ENCODE measurements at regions not wholly inside any gene's neighbourhood (a gene's known extent, or its start where the extent isn't known, plus 50 kb on each side); places are given as distances from the start of the nearest gene placed in this dataset.
"Not testable (repeated sequence)": the region's sequence is repeated elsewhere in the genome, so short reads cannot be mapped to it uniquely, and the experiment has no call there.

- ChIA-PET CTCF (interaction anchor here (0.5 kb wide), 1 partner anchor 286 kb away, joined by 3 read pairs; no protein-coding TSS in a partner anchor), POLR2A (no interaction called here)
- no peaks in the 10 kb centered on the region for H3K9me3 Mint-ChIP-seq
- H3K36me3 Mint-ChIP-seq (ENCODE audit: low read depth) = no peaks in the 10 kb centered on the region
- H3K27ac Mint-ChIP-seq = no peak overlapping the region
- no peaks in the 10 kb centered on the region for H3K4me1 Mint-ChIP-seq
- no peak for DNase-seq
- no peak overlapping the region for H3K4me3 Mint-ChIP-seq
- peaks cover 6% of the 10 kb centered on the region for H3K27me3 Mint-ChIP-seq
These were observed 72.1 kb upstream of the PMEPA1 start for GRCh38 chr20:57781901-57782300.

GRCh38 chr20:57780906-57781305 is 71.1 kb upstream of the PMEPA1 start:
- ChIA-PET POLR2A (no interaction called here), CTCF (no interaction called here)
- Mint-ChIP-seq H3K4me3 (no peak overlapping the region), H3K36me3 (ENCODE audit: low read depth) (no peaks in the 10 kb centered on the region), H3K27ac (no peak overlapping the region), H3K27me3 (peaks cover 9% of the 10 kb centered on the region), H3K4me1 (no peaks in the 10 kb centered on the region), H3K9me3 (no peaks in the 10 kb centered on the region)
- no peak for DNase-seq

GRCh38 chr20:57780398-57780797 is 70.6 kb upstream of the PMEPA1 start:
- POLR2A ChIA-PET = no interaction called here
- no peak overlapping the region for H3K4me3 Mint-ChIP-seq
- no peaks in the 10 kb centered on the region for H3K36me3 Mint-ChIP-seq (ENCODE audit: low read depth)
- CTCF ChIA-PET = no interaction called here
- H3K27me3 Mint-ChIP-seq = peaks cover 9% of the 10 kb centered on the region
- no peaks in the 10 kb centered on the region for H3K9me3 Mint-ChIP-seq
- no peak for DNase-seq
- H3K27ac Mint-ChIP-seq = no peak overlapping the region
- no peaks in the 10 kb centered on the region for H3K4me1 Mint-ChIP-seq

- H3K4me1 Mint-ChIP-seq = no peaks in the 10 kb centered on the region
- no peaks in the 10 kb centered on the region for H3K9me3 Mint-ChIP-seq
- DNase-seq = no peak
- no peaks in the 10 kb centered on the region for H3K36me3 Mint-ChIP-seq (ENCODE audit: low read depth)
- H3K27ac Mint-ChIP-seq = no peak overlapping the region
- CTCF ChIA-PET = no interaction called here
- no peak overlapping the region for H3K4me3 Mint-ChIP-seq
- peaks cover 9% of the 10 kb centered on the region for H3K27me3 Mint-ChIP-seq
- POLR2A ChIA-PET = no interaction called here
These were observed 69.7 kb upstream of the PMEPA1 start for GRCh38 chr20:57779401-57780003.

- Mint-ChIP-seq H3K9me3 (no peaks in the 10 kb centered on the region), H3K27me3 (peaks cover 9% of the 10 kb centered on the region), H3K4me1 (no peaks in the 10 kb centered on the region), H3K36me3 (ENCODE audit: low read depth) (no peaks in the 10 kb centered on the region), H3K27ac (no peak overlapping the region), H3K4me3 (no peak overlapping the region)
- ChIA-PET POLR2A (no interaction called here), CTCF (no interaction called here)
- no peak for DNase-seq
These were observed 68.1 kb upstream of the PMEPA1 start for GRCh38 chr20:57777911-57778310.

- Mint-ChIP-seq H3K27me3 (peaks cover 9% of the 10 kb centered on the region), H3K36me3 (ENCODE audit: low read depth) (no peaks in the 10 kb centered on the region), H3K9me3 (no peaks in the 10 kb centered on the region), H3K4me1 (peaks cover 7% of the 10 kb centered on the region), H3K27ac (no peak overlapping the region), H3K4me3 (no peak overlapping the region)
- no peak for DNase-seq
- POLR2A ChIA-PET = no interaction called here
- CTCF ChIA-PET = no interaction called here
These were observed 65.1 kb upstream of the PMEPA1 start for GRCh38 chr20:57774951-57775350.

DNA sequence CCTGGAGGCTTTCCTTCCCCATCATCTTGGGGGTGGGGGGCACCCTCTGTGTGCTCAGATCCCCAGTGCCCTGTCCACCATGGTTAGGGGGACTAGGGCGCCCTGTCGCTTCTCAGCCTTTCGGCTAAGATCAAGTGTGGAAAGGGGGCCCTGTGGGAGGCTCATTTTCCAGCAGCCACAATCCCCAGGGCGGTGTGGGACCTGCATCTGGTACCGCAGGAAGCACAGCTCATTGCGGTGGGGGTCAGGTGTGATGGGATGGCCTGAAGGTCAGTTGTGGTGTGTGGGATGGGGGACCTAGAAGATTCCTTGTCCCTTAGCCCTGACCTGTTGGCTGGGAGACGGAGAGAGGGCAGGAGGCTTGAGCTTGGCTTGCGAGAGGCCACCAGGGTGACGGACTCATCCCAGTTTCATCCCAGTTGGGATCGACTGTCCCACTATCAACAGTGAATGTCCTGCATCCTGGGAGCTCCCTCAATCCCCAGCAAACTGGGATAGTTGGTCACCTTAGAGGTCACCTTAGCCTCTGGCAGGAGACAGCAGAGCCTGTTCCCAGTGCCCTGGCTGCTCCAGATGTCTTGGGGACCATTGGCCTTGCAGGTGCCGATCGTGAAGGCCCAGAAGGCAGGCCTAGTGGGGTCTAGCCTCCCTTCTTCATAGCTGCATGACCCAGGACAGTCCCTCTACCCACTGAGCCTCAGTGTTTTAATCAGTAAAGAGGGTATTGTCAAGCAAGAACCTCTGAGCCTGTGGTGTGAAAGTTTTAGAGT is 64.5 kb upstream of the PMEPA1 start:
- Mint-ChIP-seq H3K27me3 (peaks cover 11% of the 10 kb centered on the region), H3K4me1 (peaks cover 12% of the 10 kb centered on the region), H3K27ac (no peak overlapping the region), H3K4me3 (no peak overlapping the region), H3K9me3 (no peaks in the 10 kb centered on the region), H3K36me3 (ENCODE audit: low read depth) (no peaks in the 10 kb centered on the region)
- ChIA-PET CTCF (interaction anchor here (0.9 kb wide), 1 partner anchor 13 kb away, joined by 3 read pairs; no protein-coding TSS in a partner anchor), POLR2A (no interaction called here)
- no peak for DNase-seq

DNA sequence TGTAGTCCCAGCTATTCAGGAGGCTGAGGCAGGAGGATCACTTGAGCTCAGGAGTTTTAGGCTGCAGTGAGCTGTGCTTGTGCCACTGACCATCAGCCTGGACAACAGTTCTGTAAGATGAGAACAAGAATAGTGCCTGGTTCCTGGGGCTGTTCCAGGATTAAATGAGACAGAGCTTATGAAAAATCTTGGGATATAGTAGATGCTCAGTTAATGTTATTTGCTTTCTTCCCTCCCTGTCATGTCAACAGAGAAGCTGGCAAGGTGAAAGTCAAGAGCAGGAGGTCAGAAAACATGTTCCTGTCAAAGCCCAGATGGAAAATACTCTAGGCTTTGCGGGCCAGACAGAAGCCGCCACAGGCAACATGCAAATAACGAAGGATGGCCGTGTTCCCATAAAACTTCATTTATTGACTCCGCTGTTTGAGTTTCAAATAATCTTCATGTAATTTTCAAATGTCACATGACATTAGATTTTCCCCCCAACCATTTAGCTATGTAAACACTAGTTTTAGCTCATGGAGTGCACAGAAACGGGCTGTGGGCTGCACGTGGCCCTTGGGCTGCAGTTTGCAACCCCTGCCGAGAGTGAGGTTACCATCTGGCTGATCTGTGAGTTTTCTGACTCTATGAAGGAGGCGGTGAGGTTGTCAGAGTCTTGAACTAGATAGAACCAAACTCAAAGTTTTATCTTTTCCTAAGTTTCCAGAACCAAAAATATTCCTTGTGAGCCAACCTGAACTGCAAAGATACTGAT is 63.4 kb upstream of the PMEPA1 start:
- Mint-ChIP-seq H3K4me3 (no peak overlapping the region), H3K9me3 (no peaks in the 10 kb centered on the region), H3K27ac (no peak overlapping the region), H3K4me1 (peaks cover 12% of the 10 kb centered on the region), H3K27me3 (peaks cover 11% of the 10 kb centered on the region), H3K36me3 (ENCODE audit: low read depth) (no peaks in the 10 kb centered on the region)
- no peak for DNase-seq
- CTCF ChIA-PET = interaction anchor here (0.9 to 2.2 kb wide), 3 partner anchors 12 to 13 kb away, joined by 3 to 5 read pairs (median 3); no protein-coding TSS in a partner anchor
- POLR2A ChIA-PET = no interaction called here

- Mint-ChIP-seq H3K27ac (no peak overlapping the region), H3K4me1 (peaks cover 12% of the 10 kb centered on the region), H3K36me3 (ENCODE audit: low read depth) (no peaks in the 10 kb centered on the region), H3K9me3 (no peaks in the 10 kb centered on the region), H3K4me3 (no peak overlapping the region), H3K27me3 (peaks cover 16% of the 10 kb centered on the region)
- peak; percentile 21 for DNase-seq
- ChIA-PET CTCF (interaction anchor here (0.9 to 2.2 kb wide), 2 partner anchors 12 to 13 kb away, joined by 3 to 5 read pairs; no protein-coding TSS in a partner anchor), POLR2A (no interaction called here)
These were observed 62.6 kb upstream of the PMEPA1 start for GRCh38 chr20:57772349-57772964.

- POLR2A ChIA-PET = no interaction called here
- H3K4me1 Mint-ChIP-seq = peaks cover 12% of the 10 kb centered on the region
- no peaks in the 10 kb centered on the region for H3K36me3 Mint-ChIP-seq (ENCODE audit: low read depth)
- DNase-seq = no peak
- H3K4me3 Mint-ChIP-seq = no peak overlapping the region
- no peak overlapping the region for H3K27ac Mint-ChIP-seq
- CTCF ChIA-PET = interaction anchor here (0.6 kb wide), 1 partner anchor 218 kb away, joined by 3 read pairs; no protein-coding TSS in a partner anchor
- no peaks in the 10 kb centered on the region for H3K9me3 Mint-ChIP-seq
- peaks cover 12% of the 10 kb centered on the region for H3K27me3 Mint-ChIP-seq
These were observed 61.3 kb upstream of the PMEPA1 start for GRCh38 chr20:57770852-57771720.

GRCh38 chr20:57770401-57770800 is 60.6 kb upstream of the PMEPA1 start:
- H3K36me3 Mint-ChIP-seq (ENCODE audit: low read depth); H3K9me3 Mint-ChIP-seq; DNase-seq; H3K4me3 Mint-ChIP-seq; H3K27ac Mint-ChIP-seq; POLR2A ChIA-PET: not testable (repeated sequence)
- CTCF ChIA-PET = interaction anchor here (0.6 kb wide), 1 partner anchor 219 kb away, joined by 3 read pairs; no protein-coding TSS in a partner anchor
- H3K4me1 Mint-ChIP-seq = peaks cover 12% of the 10 kb centered on the region
- H3K27me3 Mint-ChIP-seq = peaks cover 14% of the 10 kb centered on the region

GRCh38 chr20:57769756-57770155 is 59.9 kb upstream of the PMEPA1 start:
- DNase-seq = no peak
- H3K4me1 Mint-ChIP-seq = peaks cover 12% of the 10 kb centered on the region

More at GRCh38 chr20:57769756-57770155, 59.9 kb upstream of the PMEPA1 start:
- Mint-ChIP-seq H3K9me3 (no peaks in the 10 kb centered on the region), H3K27ac (no peak overlapping the region), H3K27me3 (peaks cover 14% of the 10 kb centered on the region), H3K4me3 (no peak overlapping the region), H3K36me3 (ENCODE audit: low read depth) (no peaks in the 10 kb centered on the region)
- CTCF ChIA-PET = no interaction called here
- POLR2A ChIA-PET = no interaction called here

Measured in activated CD4-positive, alpha-beta T cell treated with anti-CD3 and anti-CD28 coated beads, Interleukin-2, amount 10 ng/mL, durations not matched to agents 7 days and 5 days (primary cell).